ENCODE measurements at regions not wholly inside any gene's neighbourhood (a gene's known extent, or its start where the extent isn't known, plus 50 kb on each side); places are given as distances from the start of the nearest gene placed in this dataset.

GRCh38 chr10:8539056-8539455 lies 484.6 kb downstream of the GATA3 start:
- intact Hi-C loops (cut with DNase I, micrococcal nuclease) = no loop called here
- TF ChIP-seq CTCF (IDR thresholded peaks at IDR 0.05) = no peak
- no peak overlapping the region for H3K4me3 ChIP-seq
- ATAC-seq = no peak
- H3K9me3 ChIP-seq = no peaks in the 10 kb centered on the region
- DNase-seq = no peak
- peaks cover under 1% of the 10 kb centered on the region for H3K4me1 ChIP-seq (ENCODE audit: low read depth)
- no peaks in the 10 kb centered on the region for H3K36me3 ChIP-seq (ENCODE audit: low read depth)

DNA sequence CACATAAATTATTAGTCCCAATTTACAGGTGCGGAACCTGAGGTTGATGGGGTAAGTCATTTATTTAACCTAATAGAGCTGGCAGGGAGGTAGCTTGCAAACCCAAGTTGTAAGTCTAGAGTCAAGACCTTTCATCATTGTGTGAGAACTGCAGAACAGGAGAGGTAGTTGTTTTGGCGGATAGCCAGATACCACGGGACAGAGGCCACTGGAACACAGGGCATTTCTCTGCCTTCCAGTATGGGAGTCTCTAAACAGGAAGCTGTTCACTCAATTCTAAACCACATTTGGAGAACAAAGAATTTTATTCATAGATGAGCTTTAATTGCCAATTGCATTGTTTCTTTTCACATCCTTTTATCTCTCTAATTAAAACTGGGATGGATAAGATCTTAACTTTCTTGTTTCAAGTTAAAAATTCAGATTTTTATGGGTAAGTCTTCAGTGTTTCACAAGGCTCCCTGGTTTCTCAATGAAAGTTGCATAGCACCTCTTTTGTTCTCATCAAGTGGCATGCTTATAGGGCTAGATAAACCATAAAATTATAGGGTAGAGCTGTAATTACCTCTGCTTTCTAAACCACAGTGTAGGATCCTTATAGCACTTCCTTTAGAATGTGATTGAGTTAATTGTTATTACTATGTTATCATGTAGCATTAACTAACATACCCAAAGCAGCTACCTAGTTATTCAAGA lies 489.0 kb downstream of the GATA3 start:
- DNase-seq (peak in 2 of 3 donors; percentile 27 to 64), ATAC-seq (peak; percentile 77)
- Histone ChIP-seq H3K36me3 (ENCODE audit: low read depth) (no peaks in the 10 kb centered on the region), H3K4me3 (no peak overlapping the region), H3K9me3 (no peaks in the 10 kb centered on the region), H3K4me1 (ENCODE audit: low read depth) (peaks cover 4% of the 10 kb centered on the region)
- no peak for TF ChIP-seq CTCF (IDR thresholded peaks at IDR 0.05)
- intact Hi-C loops (cut with DNase I, micrococcal nuclease) = no loop called here

DNA sequence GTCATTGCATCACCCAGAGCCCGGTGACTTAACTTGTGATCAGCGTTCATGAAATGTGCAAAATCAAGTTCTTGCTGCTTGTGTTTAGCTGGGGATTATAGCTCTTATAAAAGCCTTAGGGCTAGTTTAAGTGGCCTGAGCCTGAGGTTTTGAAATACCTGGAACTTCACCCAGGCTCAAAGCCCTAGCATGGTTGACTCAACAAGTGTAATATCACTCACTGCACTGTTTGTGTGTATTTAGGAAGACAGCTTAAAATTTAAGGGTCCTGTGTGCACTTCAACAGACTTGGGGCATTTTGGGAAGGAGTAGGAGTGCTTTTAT lies 489.5 kb downstream of the GATA3 start:
- Histone ChIP-seq H3K4me1 (ENCODE audit: low read depth) (peaks cover 4% of the 10 kb centered on the region), H3K4me3 (no peak overlapping the region), H3K9me3 (no peaks in the 10 kb centered on the region), H3K36me3 (ENCODE audit: low read depth) (no peaks in the 10 kb centered on the region)
- peak; percentile 27 for ATAC-seq
- DNase-seq = no peak
- intact Hi-C loops (cut with DNase I, micrococcal nuclease) = no loop called here
- TF ChIP-seq CTCF (IDR thresholded peaks at IDR 0.05) = no peak

GRCh38 chr10:8544500-8544899 lies 490.0 kb downstream of the GATA3 start:
- no peak for DNase-seq
- no peak for TF ChIP-seq CTCF (IDR thresholded peaks at IDR 0.05)
- ATAC-seq = no peak
- no peak overlapping the region for H3K4me3 ChIP-seq
- H3K9me3 ChIP-seq = no peaks in the 10 kb centered on the region
- peaks cover 4% of the 10 kb centered on the region for H3K4me1 ChIP-seq (ENCODE audit: low read depth)
- no peaks in the 10 kb centered on the region for H3K36me3 ChIP-seq (ENCODE audit: low read depth)
- intact Hi-C loops (cut with DNase I, micrococcal nuclease) = no loop called here

DNA sequence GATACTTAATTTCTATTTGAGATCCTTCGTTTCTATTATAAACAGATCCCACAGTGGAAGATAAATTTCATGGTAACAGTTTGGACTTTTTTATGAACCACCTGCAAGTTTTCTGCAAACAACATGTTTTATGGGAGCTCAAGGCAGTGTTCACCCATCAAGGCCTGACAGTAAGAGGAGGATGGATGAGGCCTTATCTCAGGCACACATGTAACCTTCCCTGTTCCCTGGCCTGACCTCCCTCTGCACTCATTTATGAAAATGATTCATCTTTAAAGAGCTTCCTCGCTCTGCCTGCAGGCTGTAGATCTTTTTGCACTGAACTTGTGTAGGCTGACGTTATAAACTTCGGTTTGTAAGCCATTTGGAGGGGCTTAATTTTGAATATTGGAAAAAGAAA lies 500.1 kb downstream of the GATA3 start:
- H3K4me1 ChIP-seq (ENCODE audit: low read depth) = no peaks in the 10 kb centered on the region
- H3K4me3 ChIP-seq = no peak overlapping the region
- no peak for TF ChIP-seq CTCF (IDR thresholded peaks at IDR 0.05)
- ATAC-seq (no peak), DNase-seq (no peak)
- no peaks in the 10 kb centered on the region for H3K36me3 ChIP-seq (ENCODE audit: low read depth)
- intact Hi-C loops (cut with DNase I, micrococcal nuclease) = no loop called here
- H3K9me3 ChIP-seq = no peaks in the 10 kb centered on the region

DNA sequence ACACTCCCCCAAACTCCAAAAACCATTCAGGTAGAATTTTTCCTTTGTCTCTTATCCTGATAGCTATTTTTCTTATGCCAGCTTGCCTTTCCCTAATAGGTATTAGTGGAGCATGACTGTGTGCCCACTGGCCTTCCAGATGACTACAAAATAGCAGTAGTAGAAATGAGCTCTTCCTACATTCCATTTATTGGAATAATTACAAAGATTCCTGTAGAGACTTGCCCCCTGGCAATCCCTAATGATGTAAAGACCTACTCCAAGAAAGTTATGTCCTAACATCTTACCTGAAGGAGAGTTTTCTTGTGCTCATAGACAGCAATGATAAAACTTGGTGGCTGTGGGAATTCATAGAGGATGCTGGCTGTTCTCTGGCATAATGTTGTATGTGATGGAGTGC lies 501.8 kb downstream of the GATA3 start:
- ATAC-seq = no peak
- no peak for TF ChIP-seq CTCF (IDR thresholded peaks at IDR 0.05)
- Histone ChIP-seq H3K4me1 (ENCODE audit: low read depth) (no peaks in the 10 kb centered on the region), H3K9me3 (no peaks in the 10 kb centered on the region), H3K36me3 (ENCODE audit: low read depth) (no peaks in the 10 kb centered on the region), H3K4me3 (no peak overlapping the region)
- intact Hi-C loops (cut with DNase I, micrococcal nuclease) = no loop called here
- DNase-seq = no peak

Data from mucosa of descending colon (tissue), 3 donors.